Hepatocyte (in vitro differentiated cells): ENCODE measurements at regions not wholly inside any gene's neighbourhood (a gene's known extent, or its start where the extent isn't known, plus 50 kb on each side); places are given as distances from the start of the nearest gene placed in this dataset.

Experiments
- EZH2 ChIP-seq: fragments of 200-600 bp; sonication (generic); IDR thresholded peaks from 2 replicates; pipeline ENCODE4 v1.6.1; 2016; ENCODE audit warnings: antibody characterized with exemption, mild to moderate bottlenecking, borderline replicate concordance
- TF ChIP-seq, protein P1 (sequence below): fragments of 200-600 bp; sonication (generic); IDR thresholded peaks from 2 replicates; pipeline ENCODE4 v1.5.1; 2016; ENCODE audit warnings: antibody characterized with exemption, mild to moderate bottlenecking; ENCODE audit not compliant: poor library complexity

DNA sequence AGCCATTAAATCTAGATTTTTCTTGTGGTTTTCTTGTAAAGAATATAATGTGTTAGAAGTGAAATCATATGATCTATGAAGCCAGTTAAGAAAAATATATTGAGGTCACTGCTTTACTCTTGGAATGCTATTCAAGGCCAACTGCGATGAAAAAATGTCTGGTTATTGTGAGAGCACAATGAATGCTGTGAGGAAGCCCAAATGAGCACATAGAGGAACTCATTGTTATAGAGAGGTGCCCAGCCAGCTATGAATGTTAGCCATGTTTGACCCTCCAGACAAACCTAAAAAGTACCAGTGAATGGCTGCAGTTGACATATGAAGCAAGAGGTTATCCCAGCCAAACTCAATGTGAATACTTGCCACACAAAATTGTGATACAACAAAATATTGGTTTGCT is 359.8 kb upstream of the FAM174A start:
- TF ChIP-seq, protein P1, sequence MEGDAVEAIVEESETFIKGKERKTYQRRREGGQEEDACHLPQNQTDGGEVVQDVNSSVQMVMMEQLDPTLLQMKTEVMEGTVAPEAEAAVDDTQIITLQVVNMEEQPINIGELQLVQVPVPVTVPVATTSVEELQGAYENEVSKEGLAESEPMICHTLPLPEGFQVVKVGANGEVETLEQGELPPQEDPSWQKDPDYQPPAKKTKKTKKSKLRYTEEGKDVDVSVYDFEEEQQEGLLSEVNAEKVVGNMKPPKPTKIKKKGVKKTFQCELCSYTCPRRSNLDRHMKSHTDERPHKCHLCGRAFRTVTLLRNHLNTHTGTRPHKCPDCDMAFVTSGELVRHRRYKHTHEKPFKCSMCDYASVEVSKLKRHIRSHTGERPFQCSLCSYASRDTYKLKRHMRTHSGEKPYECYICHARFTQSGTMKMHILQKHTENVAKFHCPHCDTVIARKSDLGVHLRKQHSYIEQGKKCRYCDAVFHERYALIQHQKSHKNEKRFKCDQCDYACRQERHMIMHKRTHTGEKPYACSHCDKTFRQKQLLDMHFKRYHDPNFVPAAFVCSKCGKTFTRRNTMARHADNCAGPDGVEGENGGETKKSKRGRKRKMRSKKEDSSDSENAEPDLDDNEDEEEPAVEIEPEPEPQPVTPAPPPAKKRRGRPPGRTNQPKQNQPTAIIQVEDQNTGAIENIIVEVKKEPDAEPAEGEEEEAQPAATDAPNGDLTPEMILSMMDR, result no peak
- no peak for TF ChIP-seq EZH2
